ENCODE measurements at regions not wholly inside any gene's neighbourhood (a gene's known extent, or its start where the extent isn't known, plus 50 kb on each side); places are given as distances from the start of the nearest gene placed in this dataset.

- TF ChIP-seq CTCF (IDR thresholded peaks at IDR 0.05; ENCODE audit: insufficient read depth, low read length, poor library complexity, severe bottlenecking) (no peak), EZH2phosphoT487 (conservative IDR thresholded peaks at IDR 0.05; ENCODE audit: low read length) (no peak)
These were observed 311.1 kb downstream of the C6orf118 start for GRCh38 chr6:164998297-164998696.
